ENCODE measurements at regions not wholly inside any gene's neighbourhood (a gene's known extent, or its start where the extent isn't known, plus 50 kb on each side); places are given as distances from the start of the nearest gene placed in this dataset.
"Not testable (repeated sequence)": the region's sequence is repeated elsewhere in the genome, so short reads cannot be mapped to it uniquely, and the experiment has no call there.

GRCh38 chr6:150775415-150776203, 89.9 kb upstream of the MTHFD1L start:
- CTCF ChIA-PET, result no interaction called here
- POLR2A ChIA-PET, result no interaction called here
- TF ChIP-seq CTCF (IDR thresholded peaks at IDR 0.05; ENCODE audit: control extremely low read depth, extremely low read depth, low read depth, missing control alignments), result no peak
- DNase-seq (ENCODE audit: extremely low spot score), result no peak

GRCh38 chr6:150777736-150778135, 87.8 kb upstream of the MTHFD1L start:
- no peak for DNase-seq (ENCODE audit: extremely low spot score)
- ChIA-PET CTCF (interaction anchor here (1.6 kb wide), 1 partner anchor 40 kb away, joined by 7 read pairs; no protein-coding TSS in a partner anchor), POLR2A (no interaction called here)
- no peak for TF ChIP-seq CTCF (IDR thresholded peaks at IDR 0.05; ENCODE audit: control extremely low read depth, extremely low read depth, low read depth, missing control alignments)

DNA sequence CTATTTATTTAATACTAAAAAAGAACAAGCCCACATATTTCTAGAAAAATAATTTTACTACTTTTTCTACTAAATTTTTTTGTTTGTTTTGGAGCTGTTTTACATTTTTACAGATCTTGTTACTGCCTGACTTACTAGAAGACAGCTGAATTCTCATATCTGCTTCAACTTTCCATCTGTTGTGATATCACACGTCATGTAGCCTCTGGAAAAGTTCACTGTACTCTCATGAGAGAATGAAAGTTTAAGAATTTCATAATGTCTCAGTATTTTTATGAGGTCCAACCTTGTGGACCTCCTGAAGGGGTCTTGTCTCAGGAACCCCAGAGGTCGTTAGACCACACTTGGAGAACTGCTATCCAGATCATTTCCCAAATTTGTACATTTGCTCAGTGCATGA, 81.7 kb upstream of the MTHFD1L start:
- TF ChIP-seq CTCF (IDR thresholded peaks at IDR 0.05; ENCODE audit: control extremely low read depth, extremely low read depth, low read depth, missing control alignments), result no peak
- no peak for DNase-seq (ENCODE audit: extremely low spot score)
- CTCF ChIA-PET, result no interaction called here
- POLR2A ChIA-PET, result no interaction called here

DNA sequence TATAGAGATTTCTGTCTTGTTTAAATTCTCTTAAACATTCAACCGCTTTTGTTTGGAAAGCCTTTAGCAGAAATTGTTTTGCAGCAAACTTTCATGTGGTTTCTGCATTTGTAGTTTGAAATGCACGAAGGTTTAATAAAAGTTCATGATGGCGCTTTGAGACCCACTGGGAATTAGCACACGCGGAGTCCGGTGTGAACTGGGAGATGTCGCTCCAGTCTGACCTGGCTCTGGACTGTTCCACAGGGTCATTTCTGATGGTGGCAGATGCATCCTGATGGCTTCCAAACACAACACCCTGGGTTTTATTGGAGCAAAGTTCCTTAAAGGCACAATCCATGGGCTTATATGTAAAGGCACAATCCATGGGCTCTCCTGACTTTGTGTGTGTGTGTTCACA, 78.1 kb upstream of the MTHFD1L start:
- ChIA-PET POLR2A (no interaction called here), CTCF (interaction anchor here (0.8 to 1.5 kb wide), 2 partner anchors 9 to 101 kb away, joined by 3 to 6 read pairs; no protein-coding TSS in a partner anchor)
- DNase-seq (ENCODE audit: extremely low spot score), result no peak
- TF ChIP-seq CTCF (IDR thresholded peaks at IDR 0.05; ENCODE audit: control extremely low read depth, extremely low read depth, low read depth, missing control alignments), result no peak

- TF ChIP-seq CTCF (IDR thresholded peaks at IDR 0.05; ENCODE audit: control extremely low read depth, extremely low read depth, low read depth, missing control alignments), result no peak
- ChIA-PET POLR2A (no interaction called here), CTCF (interaction anchor here (0.8 to 1.5 kb wide), 2 partner anchors 9 to 102 kb away, joined by 3 to 6 read pairs; no protein-coding TSS in a partner anchor)
- DNase-seq (ENCODE audit: extremely low spot score), result no peak
Measured at GRCh38 chr6:150788089-150788488, 77.4 kb upstream of the MTHFD1L start.

GRCh38 chr6:150789906-150790305, 75.6 kb upstream of the MTHFD1L start:
- CTCF ChIA-PET, result interaction anchor here (0.8 to 1.9 kb wide), 2 partner anchors 104 to 535 kb away, joined by 3 to 4 read pairs; no protein-coding TSS in a partner anchor
- DNase-seq (ENCODE audit: extremely low spot score); POLR2A ChIA-PET: not testable (repeated sequence)

- DNase-seq (ENCODE audit: extremely low spot score), result no peak
- POLR2A ChIA-PET, result no interaction called here
- CTCF ChIA-PET, result interaction anchor here (1.3 kb wide), 1 partner anchor 10 kb away, joined by 5 read pairs; no protein-coding TSS in a partner anchor
- no peak for TF ChIP-seq CTCF (IDR thresholded peaks at IDR 0.05; ENCODE audit: control extremely low read depth, extremely low read depth, low read depth, missing control alignments)
Measured at GRCh38 chr6:150791717-150792116, 73.8 kb upstream of the MTHFD1L start.
